ENCODE measurements at regions not wholly inside any gene's neighbourhood (a gene's known extent, or its start where the extent isn't known, plus 50 kb on each side); places are given as distances from the start of the nearest gene placed in this dataset.

- Mint-ChIP-seq H3K4me3 (no peak overlapping the region), H3K27me3 (no peaks in the 10 kb centered on the region), H3K9me3 (peaks cover 0 to 1% (median 0%) of the 10 kb centered on the region in 7 donors), H3K4me1 (no peaks in the 10 kb centered on the region), H3K27ac (no peak overlapping the region), H3K36me3 (no peaks in the 10 kb centered on the region)
- DNase-seq (no peak), ATAC-seq (ENCODE audit: low read depth in 2 of 2) (no peak)
Measured at GRCh38 chr4:138562544-138562991, 320.4 kb upstream of the SLC7A11 start.

GRCh38 chr4:138561906-138562305 lies 319.8 kb upstream of the SLC7A11 start:
- DNase-seq (no peak), ATAC-seq (ENCODE audit: low read depth in 2 of 2) (no peak)
- H3K27ac Mint-ChIP-seq: no peak overlapping the region
- no peaks in the 10 kb centered on the region for H3K4me1 Mint-ChIP-seq
- no peak overlapping the region for H3K4me3 Mint-ChIP-seq
- peaks cover 0 to 1% (median 0%) of the 10 kb centered on the region in 7 donors for H3K9me3 Mint-ChIP-seq
- no peaks in the 10 kb centered on the region for H3K36me3 Mint-ChIP-seq
- H3K27me3 Mint-ChIP-seq: no peaks in the 10 kb centered on the region

GRCh38 chr4:138561276-138561880 lies 319.2 kb upstream of the SLC7A11 start:
- Mint-ChIP-seq H3K27me3 (no peaks in the 10 kb centered on the region), H3K4me3 (no peak overlapping the region), H3K27ac (no peak overlapping the region), H3K36me3 (no peaks in the 10 kb centered on the region), H3K4me1 (no peaks in the 10 kb centered on the region), H3K9me3 (peaks cover 0 to 1% (median 0%) of the 10 kb centered on the region in 7 donors)
- ATAC-seq (ENCODE audit: low read depth in 2 of 2) (no peak), DNase-seq (no peak)

GRCh38 chr4:138560448-138560847 lies 318.3 kb upstream of the SLC7A11 start:
- no peaks in the 10 kb centered on the region for H3K4me1 Mint-ChIP-seq
- no peak overlapping the region for H3K4me3 Mint-ChIP-seq
- no peaks in the 10 kb centered on the region for H3K36me3 Mint-ChIP-seq
- H3K27ac Mint-ChIP-seq: no peak overlapping the region
- peaks cover 0 to 1% (median 0%) of the 10 kb centered on the region in 7 donors for H3K9me3 Mint-ChIP-seq
- no peaks in the 10 kb centered on the region for H3K27me3 Mint-ChIP-seq
- ATAC-seq (ENCODE audit: low read depth in 2 of 2) (no peak), DNase-seq (no peak)

DNA sequence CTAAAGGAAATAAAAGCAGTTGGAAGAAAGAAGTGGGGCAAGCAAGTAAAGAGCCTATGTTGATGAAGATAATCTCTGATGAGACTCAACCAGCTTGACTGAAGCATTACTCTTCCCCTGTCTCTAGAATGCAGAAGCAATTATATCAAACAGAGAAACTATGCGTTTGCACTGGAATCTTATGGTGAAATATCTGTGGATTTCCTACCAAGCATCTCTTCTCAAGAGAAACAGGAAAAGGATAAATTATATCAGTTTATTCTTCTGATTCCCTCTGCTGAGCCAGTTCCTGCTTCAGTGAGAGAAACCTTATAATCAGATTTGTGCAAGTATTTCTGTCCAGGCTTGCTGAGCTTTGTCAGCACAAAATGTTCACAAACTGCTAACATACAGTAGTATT lies 316.7 kb upstream of the SLC7A11 start:
- H3K9me3 Mint-ChIP-seq: peaks cover 0 to 1% (median 0%) of the 10 kb centered on the region in 7 donors
- no peak for DNase-seq
- no peak overlapping the region for H3K27ac Mint-ChIP-seq
- H3K36me3 Mint-ChIP-seq: no peaks in the 10 kb centered on the region
- H3K4me1 Mint-ChIP-seq: no peaks in the 10 kb centered on the region
- no peaks in the 10 kb centered on the region for H3K27me3 Mint-ChIP-seq
- no peak for ATAC-seq (ENCODE audit: low read depth in 2 of 2)
- no peak overlapping the region for H3K4me3 Mint-ChIP-seq

GRCh38 chr4:138555584-138555983 lies 313.4 kb upstream of the SLC7A11 start:
- no peak for ATAC-seq (ENCODE audit: low read depth in 2 of 2)
- no peak overlapping the region for H3K27ac Mint-ChIP-seq
- no peak overlapping the region for H3K4me3 Mint-ChIP-seq
- no peaks in the 10 kb centered on the region for H3K36me3 Mint-ChIP-seq
- H3K9me3 Mint-ChIP-seq: peaks cover 0 to 9% (median 4%) of the 10 kb centered on the region in 7 donors
- H3K4me1 Mint-ChIP-seq: no peaks in the 10 kb centered on the region
- no peaks in the 10 kb centered on the region for H3K27me3 Mint-ChIP-seq
- DNase-seq: no peak

DNA sequence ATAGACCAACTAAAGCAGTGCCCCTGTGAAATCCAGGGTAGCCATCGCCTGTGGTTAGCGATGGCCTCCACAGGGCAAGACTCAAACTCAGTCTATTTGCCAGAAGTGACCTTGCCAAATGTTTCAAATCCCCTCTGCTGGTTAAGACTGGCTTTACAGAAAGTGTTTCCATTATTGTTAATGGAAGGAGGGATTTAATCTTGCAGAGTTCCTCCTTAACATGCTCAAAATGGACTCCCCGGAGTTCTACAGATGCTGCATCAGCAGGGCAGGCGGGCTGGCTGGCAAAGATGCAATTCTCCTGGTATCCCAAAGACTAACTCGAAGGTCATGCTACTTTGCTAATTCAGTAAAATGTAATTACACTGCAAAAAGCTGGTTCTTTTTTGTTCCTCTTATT lies 313.0 kb upstream of the SLC7A11 start:
- no peaks in the 10 kb centered on the region for H3K36me3 Mint-ChIP-seq
- DNase-seq: no peak
- no peak overlapping the region for H3K27ac Mint-ChIP-seq
- no peak overlapping the region for H3K4me3 Mint-ChIP-seq
- no peaks in the 10 kb centered on the region for H3K27me3 Mint-ChIP-seq
- no peaks in the 10 kb centered on the region for H3K4me1 Mint-ChIP-seq
- H3K9me3 Mint-ChIP-seq: peaks cover 0 to 9% (median 4%) of the 10 kb centered on the region in 7 donors
- ATAC-seq (ENCODE audit: low read depth in 2 of 2): no peak

- no peaks in the 10 kb centered on the region for H3K4me1 Mint-ChIP-seq
- ATAC-seq (ENCODE audit: low read depth in 2 of 2): no peak
- peak overlapping the region in 1 of 8 donors; percentile 57 for H3K4me3 Mint-ChIP-seq
Measured at GRCh38 chr4:138553001-138553845, 311.1 kb upstream of the SLC7A11 start.

GRCh38 chr4:138542191-138542776 lies 300.1 kb upstream of the SLC7A11 start:
- DNase-seq (no peak), ATAC-seq (ENCODE audit: low read depth in 2 of 2) (no peak)
- peaks cover 3 to 14% (median 7%) of the 10 kb centered on the region in 7 donors for H3K9me3 Mint-ChIP-seq
- H3K4me1 Mint-ChIP-seq: no peaks in the 10 kb centered on the region
- no peak overlapping the region for H3K4me3 Mint-ChIP-seq
- no peaks in the 10 kb centered on the region for H3K36me3 Mint-ChIP-seq
- H3K27ac Mint-ChIP-seq: no peak overlapping the region
- peaks cover 5 to 12% (median 12%) of the 10 kb centered on the region in 3 donors for H3K27me3 Mint-ChIP-seq

More at GRCh38 chr4:138553001-138553845, 311.1 kb upstream of the SLC7A11 start:
- Mint-ChIP-seq H3K27ac (no peak overlapping the region), H3K36me3 (no peaks in the 10 kb centered on the region), H3K9me3 (peaks cover 0 to 9% (median 4%) of the 10 kb centered on the region in 7 donors), H3K27me3 (no peaks in the 10 kb centered on the region)
- DNase-seq: no peak

- no peak overlapping the region for H3K4me3 Mint-ChIP-seq
- no peaks in the 10 kb centered on the region for H3K4me1 Mint-ChIP-seq
- H3K9me3 Mint-ChIP-seq: peaks cover 0 to 17% (median 7%) of the 10 kb centered on the region in 7 donors
- no peak for ATAC-seq (ENCODE audit: low read depth in 2 of 2)
- DNase-seq: no peak
- no peaks in the 10 kb centered on the region for H3K36me3 Mint-ChIP-seq
- peaks cover 5 to 12% (median 12%) of the 10 kb centered on the region in 3 donors for H3K27me3 Mint-ChIP-seq
- H3K27ac Mint-ChIP-seq: no peak overlapping the region
Measured at GRCh38 chr4:138540056-138540800, 298.1 kb upstream of the SLC7A11 start.

GRCh38 chr4:138538743-138539142 lies 296.6 kb upstream of the SLC7A11 start:
- no peak overlapping the region for H3K27ac Mint-ChIP-seq
- DNase-seq (no peak), ATAC-seq (ENCODE audit: low read depth in 2 of 2) (no peak)
- no peaks in the 10 kb centered on the region for H3K4me1 Mint-ChIP-seq
- no peaks in the 10 kb centered on the region for H3K36me3 Mint-ChIP-seq
- peaks cover 4 to 16% (median 10%) of the 10 kb centered on the region in 7 donors for H3K9me3 Mint-ChIP-seq
- no peak overlapping the region for H3K4me3 Mint-ChIP-seq
- peaks cover 5 to 11% (median 11%) of the 10 kb centered on the region in 3 donors for H3K27me3 Mint-ChIP-seq

GRCh38 chr4:138537731-138538490 lies 295.8 kb upstream of the SLC7A11 start:
- no peaks in the 10 kb centered on the region for H3K36me3 Mint-ChIP-seq
- H3K27me3 Mint-ChIP-seq: peaks cover 0 to 3% (median 2%) of the 10 kb centered on the region in 3 donors
- no peaks in the 10 kb centered on the region for H3K4me1 Mint-ChIP-seq
- peaks cover 5 to 18% (median 13%) of the 10 kb centered on the region in 7 donors for H3K9me3 Mint-ChIP-seq
- no peak overlapping the region for H3K27ac Mint-ChIP-seq
- H3K4me3 Mint-ChIP-seq: no peak overlapping the region
- ATAC-seq (ENCODE audit: low read depth in 2 of 2) (no peak), DNase-seq (no peak)

- DNase-seq: no peak
- H3K27ac Mint-ChIP-seq: no peak overlapping the region
- H3K36me3 Mint-ChIP-seq: no peaks in the 10 kb centered on the region
- no peak for ATAC-seq (ENCODE audit: low read depth in 2 of 2)
- H3K4me1 Mint-ChIP-seq: no peaks in the 10 kb centered on the region
- no peaks in the 10 kb centered on the region for H3K27me3 Mint-ChIP-seq
- H3K9me3 Mint-ChIP-seq: peaks cover 10 to 43% (median 31%) of the 10 kb centered on the region in 7 donors
- H3K4me3 Mint-ChIP-seq: no peak overlapping the region
Measured at GRCh38 chr4:138535316-138535715, 293.2 kb upstream of the SLC7A11 start.
